KMS-11 (cell line): ENCODE measurements at regions not wholly inside any gene's neighbourhood (a gene's known extent, or its start where the extent isn't known, plus 50 kb on each side); places are given as distances from the start of the nearest gene placed in this dataset.

Experiments used
- H2AFZ ChIP-seq: fragments of 200-600 bp; sonication (generic); 2 replicates; pipeline ENCODE4 v1.6.1; 2016; ENCODE audit warnings: antibody characterized with exemption, mixed run types, low read depth
- H3K27ac ChIP-seq: fragments of 200-600 bp; sonication (generic); 2 replicates; pipeline ENCODE4 v1.6.1; 2016; ENCODE audit warnings: mild to moderate bottlenecking, mixed run types
- H3K27me3 ChIP-seq: fragments of 200-600 bp; sonication (generic); 2 replicates; pipeline ENCODE4 v1.6.1; 2017; ENCODE audit warnings: mild to moderate bottlenecking, low read depth, mixed run types, moderate library complexity; ENCODE audit not compliant: insufficient read depth
- H3K36me3 ChIP-seq: fragments of 200-600 bp; sonication (generic); 2 replicates; pipeline ENCODE4 v1.6.1; 2017; ENCODE audit warnings: mild to moderate bottlenecking, mixed run types; ENCODE audit not compliant: insufficient read depth
- H3K4me1 ChIP-seq: fragments of 200-600 bp; sonication (generic); 2 replicates; pipeline ENCODE4 v1.6.1; 2016; ENCODE audit warnings: mild to moderate bottlenecking, low read depth, mixed run types; ENCODE audit not compliant: poor library complexity, severe bottlenecking
- H3K4me2 ChIP-seq: fragments of 200-600 bp; sonication (generic); 2 replicates; pipeline ENCODE4 v1.7.0; 2016; ENCODE audit warnings: mild to moderate bottlenecking, mixed run types
- H3K4me3 ChIP-seq: fragments of 200-600 bp; sonication (generic); IDR thresholded peaks from 2 replicates; pipeline ENCODE4 v1.6.1; 2017; ENCODE audit warnings: low read depth, low read length, mixed read lengths; ENCODE audit not compliant: insufficient read depth
- H3K79me2 ChIP-seq: fragments of 200-600 bp; sonication (generic); 2 replicates; pipeline ENCODE4 v1.6.1; 2016; ENCODE audit warnings: low read depth, mixed run types; ENCODE audit not compliant: insufficient read depth
- H3K9ac ChIP-seq: fragments of 200-600 bp; sonication (generic); 2 replicates; pipeline ENCODE4 v1.6.1; 2016; ENCODE audit warnings: mild to moderate bottlenecking, mixed run types
- H4K20me1 ChIP-seq: fragments of 200-600 bp; sonication (generic); 2 replicates; pipeline ENCODE4 v1.6.1; 2016; ENCODE audit warnings: mild to moderate bottlenecking, mixed run types; ENCODE audit not compliant: insufficient read depth
- TF ChIP-seq, protein P1 (sequence below): fragments of 200-600 bp; sonication (generic); conservative IDR thresholded peaks from 2 replicates; pipeline ENCODE4 v1.6.1; 2017; ENCODE audit warnings: low read depth, mild to moderate bottlenecking, antibody characterized with exemption, low read length, moderate library complexity, mixed read lengths

DNA sequence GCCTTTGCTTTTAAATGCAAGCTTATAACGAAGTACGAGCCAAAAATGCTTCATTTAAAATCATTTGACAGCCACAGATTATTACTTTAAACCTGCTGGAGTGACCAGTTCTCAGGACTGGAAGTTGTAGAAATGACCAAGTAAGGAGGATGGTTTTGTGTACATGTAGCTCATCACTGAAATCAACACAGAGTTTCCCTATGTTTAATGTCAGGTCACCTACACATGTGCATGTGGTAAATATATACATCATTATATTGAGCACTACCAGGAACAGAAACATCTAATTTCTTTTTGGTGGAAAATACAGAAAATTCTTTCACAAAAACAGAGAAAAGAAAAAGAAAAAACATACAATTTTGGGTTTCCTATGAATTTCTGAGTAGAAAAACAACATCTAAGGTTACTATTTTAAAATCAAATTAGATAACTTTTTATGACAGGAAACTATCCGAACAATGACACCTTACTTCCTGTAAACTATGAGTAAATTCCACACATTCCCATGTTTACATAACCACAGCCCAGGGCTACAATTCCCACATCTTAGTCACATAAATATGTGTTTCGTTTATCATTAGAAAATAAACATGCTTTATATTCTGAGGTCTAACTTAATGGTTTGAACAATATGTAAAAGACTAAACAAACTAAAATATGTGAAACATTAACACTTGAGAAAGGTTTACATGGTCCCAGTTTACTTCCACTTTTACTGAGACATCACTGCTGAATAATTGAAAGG lies 73.6 kb downstream of the ZNF281 start:
- no peak overlapping the region for H2AFZ ChIP-seq
- H3K27ac ChIP-seq: no peak overlapping the region
- H3K36me3 ChIP-seq: no peaks in the 10 kb centered on the region
- TF ChIP-seq, protein P1, sequence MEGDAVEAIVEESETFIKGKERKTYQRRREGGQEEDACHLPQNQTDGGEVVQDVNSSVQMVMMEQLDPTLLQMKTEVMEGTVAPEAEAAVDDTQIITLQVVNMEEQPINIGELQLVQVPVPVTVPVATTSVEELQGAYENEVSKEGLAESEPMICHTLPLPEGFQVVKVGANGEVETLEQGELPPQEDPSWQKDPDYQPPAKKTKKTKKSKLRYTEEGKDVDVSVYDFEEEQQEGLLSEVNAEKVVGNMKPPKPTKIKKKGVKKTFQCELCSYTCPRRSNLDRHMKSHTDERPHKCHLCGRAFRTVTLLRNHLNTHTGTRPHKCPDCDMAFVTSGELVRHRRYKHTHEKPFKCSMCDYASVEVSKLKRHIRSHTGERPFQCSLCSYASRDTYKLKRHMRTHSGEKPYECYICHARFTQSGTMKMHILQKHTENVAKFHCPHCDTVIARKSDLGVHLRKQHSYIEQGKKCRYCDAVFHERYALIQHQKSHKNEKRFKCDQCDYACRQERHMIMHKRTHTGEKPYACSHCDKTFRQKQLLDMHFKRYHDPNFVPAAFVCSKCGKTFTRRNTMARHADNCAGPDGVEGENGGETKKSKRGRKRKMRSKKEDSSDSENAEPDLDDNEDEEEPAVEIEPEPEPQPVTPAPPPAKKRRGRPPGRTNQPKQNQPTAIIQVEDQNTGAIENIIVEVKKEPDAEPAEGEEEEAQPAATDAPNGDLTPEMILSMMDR: no peak
- H3K4me3 ChIP-seq: no peak overlapping the region
- H3K4me1 ChIP-seq: peaks cover 8% of the 10 kb centered on the region
- H3K79me2 ChIP-seq: no peaks in the 10 kb centered on the region
- H4K20me1 ChIP-seq: no peaks in the 10 kb centered on the region
- no peak overlapping the region for H3K4me2 ChIP-seq
- no peak overlapping the region for H3K9ac ChIP-seq
- no peaks in the 10 kb centered on the region for H3K27me3 ChIP-seq

DNA sequence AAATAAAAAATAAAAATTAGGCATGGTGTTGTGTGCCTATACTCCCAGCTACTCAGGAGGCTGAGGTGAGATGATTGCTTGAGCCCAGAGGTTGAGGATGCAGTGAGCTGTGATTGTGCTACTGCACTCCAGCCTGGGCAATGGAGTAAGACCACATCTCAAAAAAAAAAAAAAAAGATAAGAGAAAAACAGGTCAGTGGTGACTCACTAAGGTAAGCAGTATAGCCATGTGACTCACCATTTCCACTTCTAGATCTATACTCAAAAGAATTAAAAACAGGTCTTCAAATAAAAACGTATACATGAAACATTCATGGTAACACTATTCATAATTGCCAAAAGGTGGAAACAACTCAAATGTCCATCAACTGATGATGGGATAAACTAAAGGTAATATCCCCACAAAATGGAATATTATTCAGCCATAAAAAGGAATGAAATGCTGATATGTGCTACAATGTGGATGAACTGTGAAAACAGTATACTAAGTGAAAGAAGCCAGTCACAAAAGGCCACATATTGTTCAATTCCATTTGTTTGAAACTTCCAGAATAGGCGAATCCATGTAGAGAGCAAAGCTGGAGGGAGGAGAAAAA lies 75.1 kb downstream of the ZNF281 start:
- Histone ChIP-seq H4K20me1 (no peaks in the 10 kb centered on the region), H3K27ac (no peak overlapping the region), H3K36me3 (no peaks in the 10 kb centered on the region), H3K4me3 (no peak overlapping the region), H3K9ac (no peak overlapping the region), H3K27me3 (no peaks in the 10 kb centered on the region), H3K4me1 (no peaks in the 10 kb centered on the region), H2AFZ (no peak overlapping the region), H3K4me2 (no peak overlapping the region), H3K79me2 (no peaks in the 10 kb centered on the region)
- TF ChIP-seq, protein P1: no peak

DNA sequence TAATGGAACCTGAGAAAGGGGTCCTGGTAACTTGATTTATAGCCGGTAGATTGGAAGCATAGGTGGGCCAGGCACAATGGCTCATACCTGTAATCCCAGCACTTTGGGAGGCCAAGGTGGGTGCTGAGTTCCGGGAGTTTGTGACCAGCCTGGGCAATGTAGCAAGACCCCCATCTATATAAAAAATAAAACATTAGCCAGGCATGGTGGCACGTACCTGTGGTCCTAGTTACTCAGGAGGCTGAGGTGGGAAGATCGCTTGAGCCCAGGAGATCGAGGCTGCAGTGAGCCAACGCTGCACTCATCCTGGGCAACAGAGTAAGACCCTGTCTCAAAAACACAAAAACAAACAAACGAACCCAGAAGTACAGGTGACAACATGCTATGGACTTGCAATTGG lies 76.5 kb downstream of the ZNF281 start:
- no peaks in the 10 kb centered on the region for H3K27me3 ChIP-seq
- H3K9ac ChIP-seq: no peak overlapping the region
- no peak overlapping the region for H3K4me3 ChIP-seq
- H3K36me3 ChIP-seq: no peaks in the 10 kb centered on the region
- H3K27ac ChIP-seq: no peak overlapping the region
- no peaks in the 10 kb centered on the region for H3K79me2 ChIP-seq
- no peaks in the 10 kb centered on the region for H3K4me1 ChIP-seq
- H3K4me2 ChIP-seq: no peak overlapping the region
- H2AFZ ChIP-seq: no peak overlapping the region
- TF ChIP-seq, protein P1: no peak
- H4K20me1 ChIP-seq: no peaks in the 10 kb centered on the region

DNA sequence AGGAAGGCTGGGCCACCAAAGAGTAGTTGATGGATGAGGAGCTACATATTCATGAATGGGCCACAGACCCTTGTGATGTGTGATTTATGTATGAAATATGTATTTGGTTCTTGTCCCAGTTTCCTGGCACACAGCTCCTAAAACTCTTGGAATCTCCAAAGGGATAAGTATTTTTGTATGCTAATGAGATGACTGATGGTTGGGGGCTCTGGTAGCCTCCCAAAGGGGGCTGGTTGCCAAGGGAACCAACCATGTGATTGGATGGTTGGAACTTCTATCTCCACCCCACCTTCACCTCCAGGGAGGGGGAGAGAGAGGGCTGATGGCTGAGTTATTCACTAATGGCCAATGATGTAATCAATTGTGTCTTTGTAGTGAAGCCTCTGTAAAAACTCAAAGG lies 77.1 kb downstream of the ZNF281 start:
- no peak overlapping the region for H2AFZ ChIP-seq
- no peaks in the 10 kb centered on the region for H3K27me3 ChIP-seq
- no peak overlapping the region for H3K9ac ChIP-seq
- H3K79me2 ChIP-seq: no peaks in the 10 kb centered on the region
- H3K27ac ChIP-seq: no peak overlapping the region
- no peaks in the 10 kb centered on the region for H3K4me1 ChIP-seq
- no peak overlapping the region for H3K4me2 ChIP-seq
- H3K4me3 ChIP-seq: no peak overlapping the region
- TF ChIP-seq, protein P1: no peak
- H3K36me3 ChIP-seq: no peaks in the 10 kb centered on the region
- H4K20me1 ChIP-seq: no peaks in the 10 kb centered on the region
